ENCODE measurements at regions not wholly inside any gene's neighbourhood (a gene's known extent, or its start where the extent isn't known, plus 50 kb on each side); places are given as distances from the start of the nearest gene placed in this dataset.

GRCh38 chr4:188915175-188915574 is 775.9 kb downstream of the TRIML1 start:
- no peak for ATAC-seq
- intact Hi-C loops (cut with micrococcal nuclease; ENCODE audit: unreplicated experiment) (no loop called here), in situ Hi-C loops (cut with HindIII; ENCODE audit: low pct_unique_long_range_greater_than_20kb, low sequenced_read_pairs) (no loop called here)
- no peaks in the 10 kb centered on the region for H3K36me3 ChIP-seq (ENCODE audit: control insufficient read depth, insufficient read depth, low read length)
- ChIA-PET POLR2A (no interaction called here), CTCF (no interaction called here)
- H3K4me3 ChIP-seq (ENCODE audit: low read depth in 2 of 2, low read length in 2 of 2), result no peak overlapping the region
- BruUV-seq (replicated peaks), result no TSS peak
- no peaks in the 10 kb centered on the region for H3K4me1 ChIP-seq (ENCODE audit: control insufficient read depth, insufficient read depth, low read length)
- H3K27me3 ChIP-seq (ENCODE audit: control insufficient read depth, insufficient read depth, low read length), result no peaks in the 10 kb centered on the region
- no peak overlapping the region for H3K27ac ChIP-seq (ENCODE audit: low read length)
- TF ChIP-seq TCF7L2 (IDR thresholded peaks at IDR 0.05; ENCODE audit: low read depth, low read length) (no peak), SIN3A (IDR thresholded peaks at IDR 0.05; ENCODE audit: borderline replicate concordance, insufficient read depth, low read depth, low read length) (no peak), POLR2AphosphoS5 (IDR thresholded peaks at IDR 0.05; ENCODE audit: low read depth, low read length) (no peak)
- TF ChIP-seq, protein P1, sequence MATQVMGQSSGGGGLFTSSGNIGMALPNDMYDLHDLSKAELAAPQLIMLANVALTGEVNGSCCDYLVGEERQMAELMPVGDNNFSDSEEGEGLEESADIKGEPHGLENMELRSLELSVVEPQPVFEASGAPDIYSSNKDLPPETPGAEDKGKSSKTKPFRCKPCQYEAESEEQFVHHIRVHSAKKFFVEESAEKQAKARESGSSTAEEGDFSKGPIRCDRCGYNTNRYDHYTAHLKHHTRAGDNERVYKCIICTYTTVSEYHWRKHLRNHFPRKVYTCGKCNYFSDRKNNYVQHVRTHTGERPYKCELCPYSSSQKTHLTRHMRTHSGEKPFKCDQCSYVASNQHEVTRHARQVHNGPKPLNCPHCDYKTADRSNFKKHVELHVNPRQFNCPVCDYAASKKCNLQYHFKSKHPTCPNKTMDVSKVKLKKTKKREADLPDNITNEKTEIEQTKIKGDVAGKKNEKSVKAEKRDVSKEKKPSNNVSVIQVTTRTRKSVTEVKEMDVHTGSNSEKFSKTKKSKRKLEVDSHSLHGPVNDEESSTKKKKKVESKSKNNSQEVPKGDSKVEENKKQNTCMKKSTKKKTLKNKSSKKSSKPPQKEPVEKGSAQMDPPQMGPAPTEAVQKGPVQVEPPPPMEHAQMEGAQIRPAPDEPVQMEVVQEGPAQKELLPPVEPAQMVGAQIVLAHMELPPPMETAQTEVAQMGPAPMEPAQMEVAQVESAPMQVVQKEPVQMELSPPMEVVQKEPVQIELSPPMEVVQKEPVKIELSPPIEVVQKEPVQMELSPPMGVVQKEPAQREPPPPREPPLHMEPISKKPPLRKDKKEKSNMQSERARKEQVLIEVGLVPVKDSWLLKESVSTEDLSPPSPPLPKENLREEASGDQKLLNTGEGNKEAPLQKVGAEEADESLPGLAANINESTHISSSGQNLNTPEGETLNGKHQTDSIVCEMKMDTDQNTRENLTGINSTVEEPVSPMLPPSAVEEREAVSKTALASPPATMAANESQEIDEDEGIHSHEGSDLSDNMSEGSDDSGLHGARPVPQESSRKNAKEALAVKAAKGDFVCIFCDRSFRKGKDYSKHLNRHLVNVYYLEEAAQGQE (IDR thresholded peaks at IDR 0.05; ENCODE audit: insufficient read depth in 1 of 2, low read depth in 2 of 2, low read length in 1 of 2), result no peak
- no peak for DNase-seq (ENCODE audit: low read depth, low spot score)
- no peaks in the 10 kb centered on the region for H3K9me3 ChIP-seq (ENCODE audit: control insufficient read depth, insufficient read depth, low read depth, low read length)

GRCh38 chr4:188918787-188919186 is 779.5 kb downstream of the TRIML1 start:
- Histone ChIP-seq H3K9me3 (ENCODE audit: control insufficient read depth, insufficient read depth, low read depth, low read length) (no peaks in the 10 kb centered on the region), H3K36me3 (ENCODE audit: control insufficient read depth, insufficient read depth, low read length) (no peaks in the 10 kb centered on the region), H3K27me3 (ENCODE audit: control insufficient read depth, insufficient read depth, low read length) (no peaks in the 10 kb centered on the region), H3K27ac (ENCODE audit: low read length) (no peak overlapping the region), H3K4me1 (ENCODE audit: control insufficient read depth, insufficient read depth, low read length) (no peaks in the 10 kb centered on the region), H3K4me3 (ENCODE audit: low read depth in 2 of 2, low read length in 2 of 2) (no peak overlapping the region)
- ATAC-seq, result no peak
- ChIA-PET POLR2A (no interaction called here), CTCF (no interaction called here)
- DNase-seq (ENCODE audit: low read depth, low spot score), result no peak
- intact Hi-C loops (cut with micrococcal nuclease; ENCODE audit: unreplicated experiment) (no loop called here), in situ Hi-C loops (cut with HindIII; ENCODE audit: low pct_unique_long_range_greater_than_20kb, low sequenced_read_pairs) (no loop called here)
- TF ChIP-seq TCF7L2 (IDR thresholded peaks at IDR 0.05; ENCODE audit: low read depth, low read length) (no peak), SIN3A (IDR thresholded peaks at IDR 0.05; ENCODE audit: borderline replicate concordance, insufficient read depth, low read depth, low read length) (no peak), POLR2AphosphoS5 (IDR thresholded peaks at IDR 0.05; ENCODE audit: low read depth, low read length) (no peak), CTCF (IDR thresholded peaks at IDR 0.05) (no peak)
- no TSS peak for BruUV-seq (replicated peaks)

GRCh38 chr4:188930822-188931221 is 791.6 kb downstream of the TRIML1 start:
- no peak for DNase-seq (ENCODE audit: low read depth, low spot score)
- H3K27me3 ChIP-seq (ENCODE audit: control insufficient read depth, insufficient read depth, low read length), result no peaks in the 10 kb centered on the region
- no peak for TF ChIP-seq CTCF (IDR thresholded peaks at IDR 0.05)
- ChIA-PET CTCF (no interaction called here), POLR2A (no interaction called here)
- H3K4me3 ChIP-seq (ENCODE audit: low read depth in 2 of 2, low read length in 2 of 2), result no peak overlapping the region
- no peak overlapping the region for H3K27ac ChIP-seq (ENCODE audit: low read length)
- H3K36me3 ChIP-seq (ENCODE audit: control insufficient read depth, insufficient read depth, low read length), result no peaks in the 10 kb centered on the region
- in situ Hi-C loops (cut with HindIII; ENCODE audit: low pct_unique_long_range_greater_than_20kb, low sequenced_read_pairs) (no loop called here), intact Hi-C loops (cut with micrococcal nuclease; ENCODE audit: unreplicated experiment) (no loop called here)
- BruUV-seq (replicated peaks), result no TSS peak
- ATAC-seq, result no peak
- peaks cover 2% of the 10 kb centered on the region; the same call in 1 of the 2 replicates for H3K9me3 ChIP-seq (ENCODE audit: control insufficient read depth, insufficient read depth, low read depth, low read length)
- H3K4me1 ChIP-seq (ENCODE audit: control insufficient read depth, insufficient read depth, low read length), result no peaks in the 10 kb centered on the region
